Activated CD8-positive, alpha-beta T cell treated with anti-CD3 and anti-CD28 coated beads for 36 hours (primary cell): ENCODE measurements at regions not wholly inside any gene's neighbourhood (a gene's known extent, or its start where the extent isn't known, plus 50 kb on each side); places are given as distances from the start of the nearest gene placed in this dataset.

Source experiments
- ATAC-seq: fragments of 200-7000 bp; cut with Tn5 transposase; one replicate; pipeline ENCODE4 v1.10.0; 2021; ENCODE audit warnings: mild to moderate bottlenecking, moderate library complexity
- CTCF ChIA-PET: fragments of 350-600 bp; sonication (Branson Sonifier 250); formaldehyde crosslinking; loops from one replicate; lab custom pipeline; 2021; ENCODE audit warnings: antibody characterized with exemption; lab: Charles Lee
- POLR2A ChIA-PET: fragments of 350-600 bp; sonication (Branson Sonifier 250); formaldehyde crosslinking; loops from one replicate; lab custom pipeline; 2021; ENCODE audit warnings: antibody characterized with exemption; lab: Charles Lee
- DNase-seq: peaks from one replicate; pipeline ENCODE4 v3.0.0-alpha.2; 2020
- H3K27ac Mint-ChIP-seq: one replicate; pipeline ENCODE4 v1.8.0; 2021; ENCODE audit warnings: mild to moderate bottlenecking, mixed read lengths
- H3K27me3 Mint-ChIP-seq: one replicate; pipeline ENCODE4 v1.8.0; 2021; ENCODE audit warnings: mixed read lengths
- H3K36me3 Mint-ChIP-seq: one replicate; pipeline ENCODE4 v1.8.0; 2021; ENCODE audit warnings: low read depth, mixed read lengths
- H3K4me1 Mint-ChIP-seq: one replicate; pipeline ENCODE4 v1.8.0; 2021; ENCODE audit warnings: low read depth, mixed read lengths
- H3K4me3 Mint-ChIP-seq: one replicate; pipeline ENCODE4 v1.8.0; 2021; ENCODE audit warnings: mild to moderate bottlenecking, moderate library complexity, mixed read lengths
- H3K9me3 Mint-ChIP-seq: one replicate; pipeline ENCODE4 v1.8.0; 2021; ENCODE audit warnings: mixed read lengths
- CTCF ChIP-seq: fragments of 200-600 bp; IDR thresholded peaks from one replicate; pipeline ENCODE4 v1.8.0; 2022; ENCODE audit warnings: antibody characterized with exemption, mild to moderate bottlenecking
- intact Hi-C: fragments of 100-400 bp; cut with micrococcal nuclease; formaldehyde crosslinking; loops from one replicate; pipeline ENCODE4 v1.10.0; 2022

GRCh38 chr2:215884451-215885087, 128.8 kb downstream of the MREG start:
- CTCF ChIA-PET: interaction anchor here (1.4 kb wide), 1 partner anchor 12 kb away, joined by 3 read pairs; no protein-coding TSS in a partner anchor
- peaks cover 4% of the 10 kb centered on the region for H3K27me3 Mint-ChIP-seq

GRCh38 chr2:215883799-215884198, 129.6 kb downstream of the MREG start:
- Mint-ChIP-seq H3K9me3 (no peaks in the 10 kb centered on the region), H3K36me3 (no peaks in the 10 kb centered on the region), H3K4me3 (no peak overlapping the region), H3K4me1 (no peaks in the 10 kb centered on the region), H3K27me3 (no peaks in the 10 kb centered on the region), H3K27ac (no peak overlapping the region)
- CTCF ChIA-PET: interaction anchor here (1.4 kb wide), 1 partner anchor 11 kb away, joined by 3 read pairs; no protein-coding TSS in a partner anchor
- ATAC-seq (no peak), DNase-seq (no peak)
- intact Hi-C loops: no loop called here
- TF ChIP-seq CTCF: no peak
- POLR2A ChIA-PET: no interaction called here

More at GRCh38 chr2:215884451-215885087, 128.8 kb downstream of the MREG start:
- DNase-seq: no peak
- ATAC-seq: no peak
- H3K4me3 Mint-ChIP-seq: no peak overlapping the region
- no peaks in the 10 kb centered on the region for H3K4me1 Mint-ChIP-seq
- H3K36me3 Mint-ChIP-seq: no peaks in the 10 kb centered on the region
- no peak overlapping the region for H3K27ac Mint-ChIP-seq
- POLR2A ChIA-PET: no interaction called here
- H3K9me3 Mint-ChIP-seq: no peaks in the 10 kb centered on the region
- TF ChIP-seq CTCF: no peak
- intact Hi-C loops: no loop called here

GRCh38 chr2:215882689-215883088, 130.7 kb downstream of the MREG start:
- ATAC-seq (no peak), DNase-seq (no peak)
- H3K27me3 Mint-ChIP-seq: no peaks in the 10 kb centered on the region
- intact Hi-C loops: no loop called here
- H3K36me3 Mint-ChIP-seq: no peaks in the 10 kb centered on the region
- POLR2A ChIA-PET: no interaction called here
- no peak overlapping the region for H3K27ac Mint-ChIP-seq
- no peaks in the 10 kb centered on the region for H3K9me3 Mint-ChIP-seq
- H3K4me1 Mint-ChIP-seq: no peaks in the 10 kb centered on the region
- no peak overlapping the region for H3K4me3 Mint-ChIP-seq
- TF ChIP-seq CTCF: no peak
- CTCF ChIA-PET: no interaction called here

- POLR2A ChIA-PET: no interaction called here
- CTCF ChIA-PET: interaction anchor here (1.0 to 1.7 kb wide), 2 partner anchors 10 to 15 kb away, joined by 4 to 5 read pairs; no protein-coding TSS in a partner anchor
- Mint-ChIP-seq H3K27ac (no peak overlapping the region), H3K4me1 (no peaks in the 10 kb centered on the region), H3K36me3 (no peaks in the 10 kb centered on the region), H3K27me3 (peaks cover 2% of the 10 kb centered on the region), H3K4me3 (no peak overlapping the region), H3K9me3 (no peaks in the 10 kb centered on the region)
- ATAC-seq (no peak), DNase-seq (no peak)
- TF ChIP-seq CTCF: no peak
- intact Hi-C loops: no loop called here
These were observed 131.8 kb downstream of the MREG start for GRCh38 chr2:215881582-215881981.

- ChIA-PET POLR2A (interaction anchor here (0.8 kb wide), 1 partner anchor 34 kb away, joined by 3 read pairs; no protein-coding TSS in a partner anchor), CTCF (interaction anchor here (1.0 to 1.7 kb wide), 2 partner anchors 9 to 14 kb away, joined by 4 to 5 read pairs; no protein-coding TSS in a partner anchor)
- TF ChIP-seq CTCF: no peak
- Mint-ChIP-seq H3K4me3 (no peak overlapping the region), H3K27ac (no peak overlapping the region), H3K27me3 (peaks cover 3% of the 10 kb centered on the region), H3K36me3 (no peaks in the 10 kb centered on the region), H3K9me3 (no peaks in the 10 kb centered on the region), H3K4me1 (no peaks in the 10 kb centered on the region)
- DNase-seq (no peak), ATAC-seq (no peak)
- intact Hi-C loops: no loop called here
These were observed 132.4 kb downstream of the MREG start for GRCh38 chr2:215880970-215881369.
